COR-L47 (cell line): ENCODE measurements at regions not wholly inside any gene's neighbourhood (a gene's known extent, or its start where the extent isn't known, plus 50 kb on each side); places are given as distances from the start of the nearest gene placed in this dataset.

ENCODE experiments used
- DNase-seq: peaks from one replicate; lab custom pipeline; 2025; lab: John Stamatoyannopoulos, UW

- no peak for DNase-seq
Measured at GRCh38 chr1:192099328-192099727, 58.9 kb upstream of the RGS18 start.

- no peak for DNase-seq
Measured at GRCh38 chr1:192100686-192101468, 57.4 kb upstream of the RGS18 start.

DNA sequence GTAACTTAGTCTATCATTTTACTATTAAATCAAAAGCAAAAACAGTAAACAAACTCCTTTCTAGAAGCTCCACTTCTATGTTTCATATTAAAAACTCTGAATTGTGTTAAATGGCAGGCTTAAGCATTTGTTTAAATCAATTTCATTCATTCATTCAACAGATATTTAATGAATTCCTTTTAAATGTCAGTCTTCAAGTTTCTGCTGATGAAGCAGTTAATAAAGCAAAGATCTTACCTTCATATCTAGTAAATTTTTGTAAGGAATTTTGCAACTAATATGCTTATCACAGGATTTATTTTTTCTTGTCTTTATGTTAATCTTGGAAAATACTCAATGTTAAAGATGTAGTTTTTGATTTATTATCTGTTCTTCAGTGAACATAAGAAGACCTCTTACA lies 54.1 kb upstream of the RGS18 start:
- DNase-seq, result no peak

- no peak for DNase-seq
Measured at GRCh38 chr1:192104852-192105251, 53.4 kb upstream of the RGS18 start.

DNA sequence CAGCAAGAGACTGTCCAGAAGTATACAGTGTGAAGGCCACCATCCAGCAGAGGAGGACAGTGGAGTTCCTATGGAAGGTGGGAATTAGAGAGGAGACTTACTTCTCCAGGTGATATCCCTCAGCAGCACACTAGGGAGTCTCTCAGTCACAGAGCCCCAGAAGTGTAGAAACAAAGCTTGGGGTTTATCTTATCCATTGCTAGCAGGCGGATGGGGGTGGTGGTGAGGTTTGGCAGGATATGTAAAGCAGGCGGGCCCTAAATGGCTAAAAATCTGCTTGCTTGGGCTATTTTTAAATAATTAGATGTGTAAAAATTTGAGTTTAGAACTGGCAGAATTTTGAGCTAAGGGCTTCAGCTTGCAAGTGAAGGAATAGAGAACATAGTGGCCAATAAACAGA lies 50.1 kb upstream of the RGS18 start:
- no peak for DNase-seq
